GM18517 (cell line): ENCODE measurements at regions not wholly inside any gene's neighbourhood (a gene's known extent, or its start where the extent isn't known, plus 50 kb on each side); places are given as distances from the start of the nearest gene placed in this dataset.
"Not testable (repeated sequence)": the region's sequence is repeated elsewhere in the genome, so short reads cannot be mapped to it uniquely, and the experiment has no call there.

Experiments
- ATAC-seq: cut with Tn5 transposase; IDR thresholded peaks from one replicate; pipeline ENCODE4 v1.9.1; 2021; ENCODE audit warnings: mild to moderate bottlenecking, moderate library complexity; ENCODE audit not compliant: unreplicated experiment

GRCh38 chr7:76971201-76971600, 61.0 kb downstream of the SPDYE17 start:
- not testable (repeated sequence) for ATAC-seq

DNA sequence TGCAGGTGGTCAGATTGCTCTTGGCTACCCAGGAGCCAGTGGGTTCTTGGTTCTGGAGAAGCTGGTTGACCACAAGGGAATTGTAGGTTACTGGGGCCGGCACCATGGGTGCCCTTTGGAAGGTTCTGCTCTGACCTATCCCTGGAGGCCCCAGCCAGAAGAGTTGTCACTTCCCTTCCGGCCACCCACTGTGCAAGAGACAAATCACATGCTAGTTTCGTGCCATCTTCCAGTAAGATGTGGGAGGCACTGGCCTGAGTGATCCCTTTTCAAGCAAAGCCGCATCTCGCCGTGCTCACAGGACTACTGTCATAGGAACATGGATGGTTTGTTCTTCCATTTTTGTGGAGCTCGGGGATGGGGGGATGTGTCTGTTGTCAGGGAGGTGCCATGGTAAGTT, 62.3 kb downstream of the SPDYE17 start:
- ATAC-seq = not testable (repeated sequence)

- not testable (repeated sequence) for ATAC-seq
Measured at GRCh38 chr7:76965731-76966548, 66.2 kb downstream of the SPDYE17 start.

DNA sequence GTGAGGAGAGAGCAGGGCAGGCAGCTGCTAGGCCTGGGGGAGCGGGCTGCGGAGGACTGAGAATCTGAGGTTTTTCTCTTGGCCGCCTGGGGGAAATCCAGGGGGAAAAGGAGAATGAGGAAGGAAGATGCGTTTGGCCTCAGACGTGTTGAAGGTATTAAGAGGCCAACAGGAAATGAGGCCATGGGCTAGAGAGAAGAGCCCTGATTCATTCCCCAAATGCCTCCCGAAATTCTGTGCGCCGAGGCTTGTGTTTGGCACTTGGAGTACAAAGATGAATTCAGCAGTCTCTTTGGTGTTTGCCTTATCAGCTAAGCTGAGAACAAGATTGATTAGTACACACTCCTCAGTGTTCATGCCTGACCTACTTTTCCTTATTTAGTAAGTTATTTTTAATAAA, 68.1 kb downstream of the SPDYE17 start:
- ATAC-seq = not testable (repeated sequence)

DNA sequence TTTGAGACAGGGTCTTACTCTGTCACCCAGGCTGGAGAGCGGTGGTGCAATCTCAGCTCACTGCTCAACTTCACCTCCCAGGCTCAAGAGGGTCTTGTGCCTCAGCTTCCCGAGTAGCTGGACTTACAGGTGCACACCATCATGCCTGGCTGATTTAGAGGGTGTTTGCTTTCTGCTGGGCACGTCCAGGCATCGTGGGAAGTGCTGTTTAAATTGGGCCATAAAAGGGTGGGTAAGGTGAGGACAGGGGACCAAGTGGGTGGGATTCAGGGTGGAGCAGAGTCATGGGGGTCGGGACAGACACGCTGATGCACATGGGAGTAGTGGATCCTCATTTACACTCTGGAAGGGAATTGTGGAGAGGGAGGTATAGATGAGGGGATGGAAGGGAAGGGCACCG, 69.1 kb downstream of the SPDYE17 start:
- ATAC-seq = not testable (repeated sequence)

DNA sequence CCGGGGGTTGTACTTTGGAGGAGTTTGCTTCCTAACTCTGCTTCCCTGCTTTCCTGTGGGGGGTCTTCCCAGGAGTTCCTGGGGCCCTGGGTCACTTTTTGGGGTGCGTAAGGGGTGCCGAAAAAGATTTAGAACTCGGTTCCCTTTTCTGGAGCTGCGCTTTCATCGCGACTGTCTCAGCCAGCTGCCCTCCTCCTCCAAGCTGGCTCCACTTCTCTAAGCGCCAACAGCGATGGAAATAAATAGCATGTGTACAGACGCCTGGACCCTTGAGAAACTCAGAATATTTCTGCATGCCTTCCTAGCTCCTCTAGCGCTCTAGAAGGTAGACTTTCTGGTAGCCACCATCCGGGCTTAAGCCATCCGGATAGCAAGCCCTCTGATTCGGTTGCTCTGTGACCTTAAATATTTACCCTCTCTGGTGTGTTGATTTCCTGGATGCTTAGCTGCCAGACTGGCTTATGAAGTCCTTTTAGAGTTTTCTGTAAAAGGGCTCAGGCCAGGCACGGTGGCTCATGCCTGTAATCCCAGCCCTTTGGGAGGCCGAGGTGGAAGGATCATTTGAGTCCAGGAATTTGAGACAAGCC, 71.7 kb downstream of the SPDYE17 start:
- not testable (repeated sequence) for ATAC-seq

DNA sequence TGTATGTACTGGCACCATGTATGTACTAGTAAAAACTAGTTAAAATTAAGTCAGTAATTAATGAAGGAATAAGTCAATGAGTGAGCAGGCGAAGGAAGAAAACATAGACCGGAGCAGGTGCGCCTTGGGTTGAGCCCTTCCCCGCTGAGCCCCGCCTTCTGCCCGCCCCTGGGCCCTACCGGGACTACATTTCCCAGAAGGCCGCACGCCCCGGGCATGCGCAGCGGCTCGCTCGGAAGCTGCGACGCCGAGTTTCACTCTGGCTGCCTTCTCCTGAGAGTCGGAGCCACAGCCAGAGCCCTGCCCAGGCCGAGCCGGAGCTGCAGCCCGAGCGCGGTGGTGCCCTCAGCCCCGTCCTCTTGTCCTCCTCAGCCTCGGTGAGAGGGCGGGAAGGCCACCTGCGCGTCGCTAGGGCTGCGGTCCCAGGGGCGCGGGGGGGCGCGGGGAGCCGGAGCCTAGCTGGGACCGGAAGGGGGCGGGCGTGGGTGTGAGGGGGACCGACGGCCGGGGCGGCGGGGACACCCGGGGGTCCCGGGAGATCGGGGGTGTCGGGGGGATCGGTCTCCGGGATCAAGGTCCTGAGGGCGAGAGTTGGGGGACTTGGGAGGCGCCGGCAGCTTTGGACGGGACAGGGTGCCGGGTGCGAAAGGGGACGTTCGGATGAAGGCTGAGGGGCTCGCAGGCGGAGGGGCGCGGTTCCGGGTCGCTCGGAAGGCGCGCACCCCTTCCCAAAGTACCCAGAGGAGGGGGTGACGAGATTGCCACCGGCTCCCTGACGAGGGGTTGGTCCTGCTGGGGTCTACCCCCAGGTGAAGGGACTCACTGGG, 72.4 kb downstream of the SPDYE17 start:
- peak; percentile 97 for ATAC-seq

GRCh38 chr7:76956531-76956930, 75.6 kb downstream of the SPDYE17 start:
- ATAC-seq = not testable (repeated sequence)

GRCh38 chr7:76955124-76955523, 77.0 kb downstream of the SPDYE17 start:
- not testable (repeated sequence) for ATAC-seq

DNA sequence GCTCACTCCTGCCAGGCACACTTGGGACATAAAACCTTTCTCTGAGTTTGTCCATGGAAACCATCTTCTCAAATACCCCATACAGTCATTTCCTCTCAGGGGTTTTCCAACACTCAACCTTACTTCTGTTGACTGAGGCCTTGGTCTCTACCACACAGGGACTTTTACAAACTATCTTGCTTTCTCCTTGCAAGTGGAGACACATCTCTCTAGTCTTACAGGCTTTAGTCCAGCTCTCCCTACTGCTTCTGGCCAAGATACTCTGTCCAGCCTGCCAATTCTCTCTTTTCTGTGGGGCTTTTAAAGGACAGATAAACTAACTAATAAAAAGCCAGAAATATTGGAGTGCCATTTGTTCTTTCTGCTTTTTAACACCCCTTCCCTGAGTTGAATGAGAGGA, 87.6 kb downstream of the SPDYE17 start:
- peak; percentile 63 for ATAC-seq

GRCh38 chr7:76941809-76942765, 90.1 kb downstream of the SPDYE17 start:
- ATAC-seq = peak; percentile 59

DNA sequence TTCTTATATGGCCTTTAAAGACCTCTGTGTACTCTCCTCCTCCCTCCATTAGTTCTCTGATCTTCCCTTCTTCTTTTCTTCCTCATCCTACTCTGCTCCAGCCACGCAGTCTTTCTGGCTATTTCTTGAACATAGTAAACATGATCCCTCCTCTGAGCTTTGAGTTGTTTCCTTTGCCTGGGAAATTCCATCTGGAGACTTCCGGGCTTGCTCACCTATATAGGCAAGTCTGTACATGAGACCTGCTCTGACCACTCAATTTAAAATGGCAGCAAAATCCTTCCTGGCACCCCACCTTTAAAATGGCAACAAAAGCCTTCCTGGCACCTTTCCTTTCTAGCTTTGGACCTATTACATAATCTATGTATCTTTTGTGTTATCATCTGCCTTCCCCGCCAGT, 94.4 kb downstream of the SPDYE17 start:
- ATAC-seq = not testable (repeated sequence)

DNA sequence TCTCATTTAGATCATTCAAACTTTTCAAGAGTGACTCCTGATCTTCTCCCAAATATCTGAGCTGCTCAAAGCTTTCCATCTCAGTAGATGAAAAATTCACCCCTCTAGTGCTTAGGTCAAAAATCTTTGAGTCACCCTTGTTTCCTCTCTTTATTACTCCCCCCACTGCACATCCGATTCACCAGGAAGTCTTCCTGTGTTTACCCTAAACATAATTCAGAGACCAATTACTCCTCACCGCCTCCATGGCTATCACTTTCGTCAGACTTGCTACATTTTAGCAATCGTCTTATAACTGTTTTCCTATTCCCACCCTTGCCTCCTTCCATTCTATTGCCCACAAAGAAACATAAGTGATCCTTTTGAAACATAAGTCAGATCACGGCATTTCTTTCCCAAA, 94.8 kb downstream of the SPDYE17 start:
- not testable (repeated sequence) for ATAC-seq

- not testable (repeated sequence) for ATAC-seq
Measured at GRCh38 chr7:76936346-76936745, 95.8 kb downstream of the SPDYE17 start.

- not testable (repeated sequence) for ATAC-seq
Measured at GRCh38 chr7:76934711-76935110, 97.5 kb downstream of the SPDYE17 start.

DNA sequence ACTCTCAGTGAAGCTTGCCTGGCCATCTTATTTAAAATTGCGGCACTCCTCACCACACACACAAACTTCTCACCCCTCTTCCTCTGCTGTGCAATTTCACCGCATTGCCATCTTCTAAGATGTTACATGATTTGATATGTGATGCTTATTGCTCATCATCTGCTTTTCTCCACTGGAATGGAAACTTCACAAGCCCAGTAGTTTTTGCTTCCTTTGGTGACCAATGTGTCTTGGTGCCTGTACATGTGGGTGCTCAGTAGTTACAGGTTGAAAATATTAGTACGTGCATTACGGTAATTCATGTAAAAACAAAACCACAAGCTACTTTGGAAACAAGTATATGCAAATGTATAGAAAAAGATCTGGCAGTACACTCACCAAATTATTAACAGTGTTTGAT, 99.2 kb downstream of the SPDYE17 start:
- ATAC-seq = peak; percentile 81

DNA sequence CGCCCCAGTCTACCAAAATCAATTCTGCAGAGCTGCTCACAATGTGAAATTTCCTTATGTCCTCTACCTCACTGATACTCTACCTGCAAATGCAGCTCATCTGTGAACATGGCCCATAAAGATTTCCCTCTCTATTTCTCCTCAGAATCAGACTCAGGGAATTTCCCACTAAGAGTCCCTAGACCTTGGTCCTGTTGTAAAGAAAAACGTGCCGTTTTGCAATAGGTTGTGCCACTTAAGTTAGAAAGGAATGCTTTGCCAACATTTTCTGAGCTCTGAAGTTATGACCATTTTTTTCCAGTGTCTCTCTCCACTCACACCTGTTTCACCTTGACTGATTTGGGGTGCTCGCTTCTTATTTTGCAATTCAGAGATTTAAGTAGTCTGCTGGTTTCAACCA, 100.7 kb downstream of the SPDYE17 start:
- not testable (repeated sequence) for ATAC-seq

- not testable (repeated sequence) for ATAC-seq
Measured at GRCh38 chr7:76930416-76930815, 101.7 kb downstream of the SPDYE17 start.

- ATAC-seq = not testable (repeated sequence)
Measured at GRCh38 chr7:76928751-76929150, 103.4 kb downstream of the SPDYE17 start.

DNA sequence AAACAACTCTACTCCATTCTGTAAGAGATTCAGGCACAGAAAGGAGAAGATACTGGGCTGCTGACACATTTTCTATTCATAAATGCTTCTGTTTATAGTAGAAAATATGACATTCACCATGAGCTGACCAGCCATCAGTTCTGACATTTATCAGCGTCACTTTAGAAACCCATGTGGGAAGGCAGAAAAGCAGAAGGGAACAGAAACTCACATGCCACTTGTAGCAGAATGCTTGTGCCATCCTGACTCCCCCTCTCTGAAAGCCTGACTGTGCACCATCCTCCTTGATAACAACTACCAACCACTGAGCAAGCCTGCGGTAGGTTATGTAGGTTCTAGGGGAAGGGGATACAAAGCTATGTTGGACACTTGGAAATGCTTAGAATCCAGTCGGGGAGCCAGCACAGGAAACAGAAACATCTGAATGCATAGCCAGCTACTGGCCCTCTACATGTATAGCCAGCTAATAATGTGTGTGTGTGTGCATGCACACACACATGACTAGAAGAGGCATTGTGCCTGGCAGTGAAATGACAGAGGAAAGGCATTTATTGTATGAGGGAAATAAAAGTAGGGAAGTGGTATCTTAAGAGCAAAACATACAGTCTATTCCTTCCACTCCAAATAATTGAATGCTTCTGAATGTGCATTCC, 104.3 kb downstream of the SPDYE17 start:
- ATAC-seq = peak; percentile 87
